HG03575 (cell line): ENCODE measurements at regions not wholly inside any gene's neighbourhood (a gene's known extent, or its start where the extent isn't known, plus 50 kb on each side); places are given as distances from the start of the nearest gene placed in this dataset.

Experiments used
- ATAC-seq: cut with Tn5 transposase; IDR thresholded peaks from one replicate; pipeline ENCODE4 v1.9.1; 2021; ENCODE audit not compliant: unreplicated experiment, insufficient number of reproducible peaks, low FRiP score; ENCODE audit errors: extremely low read depth

- no peak for ATAC-seq
Observed at GRCh38 chr6:165969184-165969583, 198.5 kb downstream of the TBXT start.

- no peak for ATAC-seq
Observed at GRCh38 chr6:165968408-165968807, 199.2 kb downstream of the TBXT start.

- ATAC-seq: no peak
Observed at GRCh38 chr6:165967810-165968407, 199.7 kb downstream of the TBXT start.

- ATAC-seq: no peak
Observed at GRCh38 chr6:165963750-165964149, 203.9 kb downstream of the TBXT start.

GRCh38 chr6:165962366-165962765, 205.3 kb downstream of the TBXT start:
- ATAC-seq: no peak

- ATAC-seq: no peak
Observed at GRCh38 chr6:165961233-165961632, 206.4 kb downstream of the TBXT start.

- no peak for ATAC-seq
Observed at GRCh38 chr6:165960695-165961094, 207.0 kb downstream of the TBXT start.

GRCh38 chr6:165959627-165960026, 208.0 kb downstream of the TBXT start:
- ATAC-seq: no peak

- no peak for ATAC-seq
Observed at GRCh38 chr6:165956874-165957273, 210.8 kb downstream of the TBXT start.

GRCh38 chr6:165952514-165952913, 215.1 kb downstream of the TBXT start:
- ATAC-seq: no peak

- ATAC-seq: no peak
Observed at GRCh38 chr6:165950316-165950715, 217.3 kb downstream of the TBXT start.

GRCh38 chr6:165949324-165949723, 218.3 kb downstream of the TBXT start:
- ATAC-seq: no peak

- no peak for ATAC-seq
Observed at GRCh38 chr6:165944002-165944466, 223.6 kb downstream of the TBXT start.

- no peak for ATAC-seq
Observed at GRCh38 chr6:165941786-165942185, 225.9 kb downstream of the TBXT start.

- no peak for ATAC-seq
Observed at GRCh38 chr6:165941249-165941775, 226.3 kb downstream of the TBXT start.

- ATAC-seq: no peak
Observed at GRCh38 chr6:165940366-165940765, 227.3 kb downstream of the TBXT start.

- no peak for ATAC-seq
Observed at GRCh38 chr6:165939601-165940290, 227.9 kb downstream of the TBXT start.

GRCh38 chr6:165939047-165939446, 228.6 kb downstream of the TBXT start:
- ATAC-seq: no peak

- ATAC-seq: no peak
Observed at GRCh38 chr6:165937564-165938358, 229.9 kb downstream of the TBXT start.

GRCh38 chr6:165936660-165937059, 231.0 kb downstream of the TBXT start:
- no peak for ATAC-seq
